A673 (cell line): ENCODE measurements at regions not wholly inside any gene's neighbourhood (a gene's known extent, or its start where the extent isn't known, plus 50 kb on each side); places are given as distances from the start of the nearest gene placed in this dataset.

ENCODE experiments used
- BruUV-seq: library from RNA; stranded (reverse); fragments of 400-500 nt; replicated peaks from 2 replicates; lab custom pipeline; 2021; lab: Mats Ljungman, UMichigan
- CTCF ChIA-PET: fragments of 300-600 bp; sonication (Branson Sonifier 250); formaldehyde crosslinking; loops from one replicate; lab custom pipeline; 2022; ENCODE audit warnings: antibody characterized with exemption; lab: Charles Lee
- POLR2A ChIA-PET: fragments of 300-600 bp; sonication (Branson Sonifier 250); formaldehyde crosslinking; loops from one replicate; lab custom pipeline; 2022; ENCODE audit warnings: antibody characterized with exemption; ENCODE audit not compliant: low non-redundant PET; lab: Charles Lee
- DNase-seq: peaks from one replicate; pipeline ENCODE4 v3.0.0-alpha.2; 2015; ENCODE audit warnings: low spot score
- H3K27ac ChIP-seq: fragments of 200-600 bp; sonication (generic); 2 replicates; pipeline ENCODE4 v1.5.1; 2016; ENCODE audit warnings: mixed run types, low read depth, mild to moderate bottlenecking, mixed read lengths, antibody characterized with exemption, low read length; ENCODE audit not compliant: poor library complexity, severe bottlenecking
- H3K27me3 ChIP-seq: fragments of 200-600 bp; sonication (generic); replicated peaks from 2 replicates; pipeline ENCODE4 v1.6.1; 2017; ENCODE audit warnings: mixed run types, low read depth, mild to moderate bottlenecking, mixed read lengths, antibody characterized with exemption, low read length; ENCODE audit not compliant: insufficient read depth, poor library complexity
- H3K36me3 ChIP-seq: fragments of 200-600 bp; sonication (generic); 2 replicates; pipeline ENCODE4 v1.6.1; 2016; ENCODE audit warnings: mixed run types, mild to moderate bottlenecking, mixed read lengths, antibody characterized with exemption, low read length; ENCODE audit not compliant: insufficient read depth, poor library complexity, severe bottlenecking
- H3K4me1 ChIP-seq: fragments of 200-600 bp; sonication (generic); 2 replicates; pipeline ENCODE4 v1.6.1; 2017; ENCODE audit warnings: mixed run types, mild to moderate bottlenecking, mixed read lengths, antibody characterized with exemption, low read length; ENCODE audit not compliant: insufficient read depth, poor library complexity, severe bottlenecking
- H3K4me3 ChIP-seq: fragments of 200-600 bp; sonication (generic); 2 replicates; pipeline ENCODE4 v1.5.1; 2016; ENCODE audit warnings: low read depth, mixed run types, mild to moderate bottlenecking, mixed read lengths, low read length; ENCODE audit not compliant: poor library complexity, severe bottlenecking
- H3K9me3 ChIP-seq: fragments of 200-600 bp; sonication (generic); 2 replicates; pipeline ENCODE4 v1.6.1; 2016; ENCODE audit warnings: mixed run types, low read depth, mild to moderate bottlenecking, mixed read lengths, antibody characterized with exemption, low read length; ENCODE audit not compliant: poor library complexity, severe bottlenecking
- CTCF ChIP-seq: fragments of 300-800, 200-600 bp; sonication (generic); conservative IDR thresholded peaks from 2 replicates; pipeline ENCODE4 v1.5.1; 2017; ENCODE audit warnings: low read depth, mild to moderate bottlenecking, antibody characterized with exemption, low read length, moderate library complexity, mixed read lengths
- EZH2 ChIP-seq: fragments of 200-600 bp; sonication (generic); IDR thresholded peaks from 2 replicates; pipeline ENCODE4 v1.6.1; 2017; ENCODE audit warnings: borderline replicate concordance, low read depth, mild to moderate bottlenecking, mixed read lengths, antibody characterized with exemption, low read length; ENCODE audit not compliant: poor library complexity, severe bottlenecking
- intact Hi-C: fragments of 100-400 bp; cut with micrococcal nuclease; formaldehyde crosslinking; loops from one replicate; pipeline ENCODE4 v1.10.0; 2022; ENCODE audit not compliant: unreplicated experiment

- TF ChIP-seq EZH2: no peak
- TF ChIP-seq CTCF: no peak
- BruUV-seq: no TSS peak
- ChIA-PET CTCF (no interaction called here), POLR2A (no interaction called here)
- Histone ChIP-seq H3K9me3 (no peaks in the 10 kb centered on the region), H3K27ac (peak overlapping the region; percentile 7), H3K4me1 (peaks cover 51% of the 10 kb centered on the region), H3K36me3 (no peaks in the 10 kb centered on the region), H3K4me3 (no peak overlapping the region), H3K27me3 (no peaks in the 10 kb centered on the region)
- no peak for DNase-seq
- intact Hi-C loops: no loop called here
Observed at GRCh38 chr5:167951116-167951515, 340.3 kb upstream of the WWC1 start.

DNA sequence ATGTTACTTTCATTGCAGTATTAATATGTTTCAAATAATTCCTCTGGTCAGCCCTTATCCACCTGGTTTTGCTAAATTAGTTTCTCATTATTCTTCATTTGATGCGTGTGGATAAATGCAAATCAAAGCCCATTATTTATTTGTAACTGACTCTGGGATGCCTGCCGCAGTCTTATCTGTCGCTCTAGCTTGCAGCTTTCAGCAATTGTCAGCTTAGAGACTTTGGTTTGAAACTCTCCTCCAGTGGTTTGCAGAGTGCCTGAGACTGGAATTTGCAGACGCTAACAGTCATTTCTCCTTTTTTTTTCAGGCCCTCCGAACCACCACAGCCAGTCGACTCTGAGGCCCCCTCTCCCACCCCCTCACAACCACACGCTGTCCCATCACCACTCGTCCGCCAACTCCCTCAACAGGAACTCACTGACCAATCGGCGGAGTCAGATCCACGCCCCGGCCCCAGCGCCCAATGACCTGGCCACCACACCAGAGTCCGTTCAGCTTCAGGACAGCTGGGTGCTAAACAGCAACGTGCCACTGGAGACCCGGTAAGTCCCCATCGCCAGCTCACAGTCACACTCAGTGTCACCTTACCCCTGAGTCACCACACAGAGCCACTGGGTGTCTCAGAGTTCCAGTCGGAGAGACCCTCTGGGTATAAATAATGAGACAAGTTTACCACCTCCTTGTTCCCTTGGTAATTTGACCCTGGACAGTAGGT, 339.0 kb upstream of the WWC1 start:
- no peak overlapping the region for H3K27ac ChIP-seq
- H3K4me1 ChIP-seq: peaks cover 51% of the 10 kb centered on the region
- no peaks in the 10 kb centered on the region for H3K9me3 ChIP-seq
- no peak overlapping the region for H3K4me3 ChIP-seq
- no TSS peak for BruUV-seq
- no peaks in the 10 kb centered on the region for H3K36me3 ChIP-seq
- no peak for DNase-seq
- TF ChIP-seq EZH2: no peak
- no peak for TF ChIP-seq CTCF
- ChIA-PET CTCF (no interaction called here), POLR2A (no interaction called here)
- no peaks in the 10 kb centered on the region for H3K27me3 ChIP-seq
- intact Hi-C loops: no loop called here

DNA sequence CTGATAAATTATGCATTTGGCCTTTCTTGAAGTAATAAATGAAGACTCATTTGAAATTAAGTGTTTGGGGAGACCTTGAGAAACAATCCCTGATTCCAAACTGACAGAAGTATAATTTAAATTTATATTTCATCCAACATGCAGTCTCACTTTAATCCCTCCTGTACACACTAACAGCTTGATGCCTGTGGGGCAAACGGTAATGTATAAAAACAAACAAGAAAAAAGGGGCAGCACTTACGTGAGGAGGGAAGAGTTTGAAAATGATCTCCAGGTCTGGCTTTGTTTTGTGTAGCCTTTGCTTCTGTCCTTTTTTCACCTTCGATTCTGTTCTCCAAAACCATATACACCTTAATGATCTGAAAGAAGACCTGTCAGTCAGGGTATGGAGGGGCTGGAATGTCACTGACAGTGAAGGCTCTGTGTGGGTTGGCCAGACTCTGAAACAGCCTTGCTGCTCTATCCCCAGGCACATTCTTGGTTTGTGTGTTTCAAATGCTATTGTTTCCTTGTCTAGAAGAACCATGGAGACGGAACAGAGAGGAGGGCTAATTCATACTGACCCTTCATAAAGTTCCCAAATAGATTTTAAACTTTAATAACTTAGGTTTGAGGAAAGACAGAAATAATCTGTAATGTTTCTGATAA, 338.2 kb upstream of the WWC1 start:
- TF ChIP-seq CTCF (no peak), EZH2 (no peak)
- peak overlapping the region; percentile 35 for H3K27ac ChIP-seq
- H3K27me3 ChIP-seq: no peaks in the 10 kb centered on the region
- intact Hi-C loops: no loop called here
- H3K4me1 ChIP-seq: peaks cover 46% of the 10 kb centered on the region
- POLR2A ChIA-PET: no interaction called here
- no peak overlapping the region for H3K4me3 ChIP-seq
- DNase-seq: no peak
- CTCF ChIA-PET: no interaction called here
- H3K36me3 ChIP-seq: no peaks in the 10 kb centered on the region
- no peaks in the 10 kb centered on the region for H3K9me3 ChIP-seq
- TSS peak; percentile 23 for BruUV-seq
